GM19455 (cell line): ENCODE measurements at regions not wholly inside any gene's neighbourhood (a gene's known extent, or its start where the extent isn't known, plus 50 kb on each side); places are given as distances from the start of the nearest gene placed in this dataset.
A peak's percentile ranks its signal among the peaks of the same experiment; 100 is the strongest.
"Not testable (repeated sequence)": the region's sequence is repeated elsewhere in the genome, so short reads cannot be mapped to it uniquely, and the experiment has no call there.

ENCODE experiments used
- ATAC-seq: cut with Tn5 transposase; IDR thresholded peaks from one replicate; pipeline ENCODE4 v1.9.1; 2021; ENCODE audit not compliant: unreplicated experiment

DNA sequence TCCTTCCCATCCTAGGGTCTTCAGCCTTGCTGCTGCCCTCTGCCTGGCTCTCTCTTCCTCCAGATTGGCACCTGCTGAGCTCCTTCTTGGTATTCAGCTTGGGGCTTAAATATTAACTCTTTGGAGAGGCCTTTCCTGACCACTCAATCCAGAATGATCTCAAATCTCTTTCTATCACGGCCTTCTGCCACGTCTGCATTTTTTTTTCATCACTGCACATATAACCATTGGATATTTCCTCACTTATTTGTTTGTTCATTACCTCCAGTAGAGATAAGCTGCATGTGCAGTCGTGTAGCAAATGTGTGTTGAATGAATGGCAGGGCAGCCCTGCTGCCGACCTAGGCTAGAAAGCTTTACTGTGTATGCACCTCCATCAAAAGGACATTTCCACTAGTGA is 51.6 kb upstream of the MPP7 start:
- no peak for ATAC-seq

DNA sequence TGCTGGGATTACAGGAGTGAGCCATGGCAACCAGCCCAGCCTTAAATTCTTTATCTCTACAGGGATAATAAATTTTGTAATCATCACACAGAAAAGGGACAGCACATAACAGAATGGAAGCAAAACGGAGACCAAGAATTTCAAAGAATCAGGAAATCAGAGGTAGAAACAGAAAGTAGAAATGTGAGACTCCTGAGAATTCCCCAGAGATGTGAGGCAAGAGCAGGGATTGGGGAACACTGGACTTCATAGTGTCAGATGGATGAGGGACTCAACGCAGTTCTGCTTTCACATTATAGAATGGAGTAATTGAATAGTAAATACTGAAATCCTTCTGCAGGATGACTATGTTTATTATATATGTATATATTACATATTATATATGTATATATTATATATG is 52.5 kb upstream of the MPP7 start:
- ATAC-seq: no peak

DNA sequence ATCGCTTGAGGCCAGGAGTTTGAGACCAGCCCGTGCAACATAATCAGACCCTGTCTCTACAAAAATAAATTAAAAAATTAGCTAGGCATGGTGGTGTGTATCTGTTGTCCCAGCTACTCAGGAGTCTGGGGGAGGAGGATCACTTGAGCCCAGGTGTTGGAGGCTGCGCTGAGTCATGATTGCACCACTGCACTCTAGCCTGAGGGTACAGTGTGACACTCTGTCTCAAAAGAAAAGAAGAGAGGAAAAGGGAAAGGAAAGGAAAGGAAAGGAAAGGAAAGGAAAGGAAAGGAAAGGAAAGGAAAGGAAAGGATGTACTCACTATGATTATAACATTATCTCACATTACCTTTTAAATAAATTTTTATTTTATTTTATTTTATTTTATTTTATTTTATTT is 56.5 kb upstream of the MPP7 start:
- no peak for ATAC-seq

DNA sequence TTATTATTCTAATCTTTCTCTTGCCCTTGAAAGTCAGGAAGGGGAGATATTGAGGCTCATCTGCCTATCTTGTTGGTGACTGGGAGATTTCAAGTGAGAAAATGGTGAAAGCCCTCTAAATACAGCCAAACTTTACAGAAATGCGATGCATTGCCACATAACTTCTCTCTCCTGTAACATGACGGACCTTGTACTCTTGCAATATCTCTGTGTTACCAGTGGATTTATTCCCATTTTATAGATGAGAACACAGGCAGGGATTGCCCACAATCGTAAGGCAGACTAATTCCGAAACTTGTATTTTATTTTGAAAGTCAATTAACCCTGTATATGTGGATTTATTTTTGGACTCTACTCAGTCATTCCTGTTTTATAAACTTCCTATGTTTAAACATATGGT is 57.3 kb upstream of the MPP7 start:
- ATAC-seq: no peak

DNA sequence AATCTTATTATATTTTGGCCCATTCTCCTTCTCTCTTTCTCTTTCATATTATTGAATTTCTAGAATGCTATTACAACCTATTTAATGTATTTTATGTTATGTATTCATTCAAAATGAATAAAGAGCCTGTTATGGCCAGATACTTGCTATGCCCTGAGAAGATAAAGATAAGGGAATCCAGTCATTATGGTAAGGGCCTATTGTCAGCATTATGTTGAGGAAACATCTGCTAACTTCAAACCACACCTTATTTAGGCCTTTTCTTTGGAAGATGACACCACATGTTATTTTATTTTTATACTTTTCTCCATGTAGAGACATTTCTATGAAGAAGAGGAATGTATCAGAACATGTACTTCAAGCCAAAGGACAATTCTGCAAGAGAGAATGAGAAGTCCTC is 60.5 kb upstream of the MPP7 start:
- no peak for ATAC-seq

DNA sequence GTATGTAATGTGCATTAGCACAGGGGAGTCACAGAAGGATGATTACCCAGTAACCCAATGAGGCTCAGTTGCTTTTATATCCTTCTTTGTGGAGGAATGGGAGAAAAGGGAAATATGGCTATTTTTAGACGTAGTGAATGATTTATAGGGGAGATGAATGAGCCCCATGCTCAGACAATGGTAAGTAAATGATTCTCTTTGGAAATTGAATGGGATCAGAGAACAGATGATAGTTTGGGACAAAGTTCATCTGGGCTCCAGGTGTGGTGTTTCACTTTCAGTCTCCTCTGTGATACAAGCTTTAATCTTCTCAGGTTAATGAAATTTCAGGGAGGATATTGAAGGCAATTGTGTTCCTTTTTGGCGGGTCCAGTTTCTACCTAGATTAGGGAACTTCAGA is 63.0 kb upstream of the MPP7 start:
- ATAC-seq: no peak

DNA sequence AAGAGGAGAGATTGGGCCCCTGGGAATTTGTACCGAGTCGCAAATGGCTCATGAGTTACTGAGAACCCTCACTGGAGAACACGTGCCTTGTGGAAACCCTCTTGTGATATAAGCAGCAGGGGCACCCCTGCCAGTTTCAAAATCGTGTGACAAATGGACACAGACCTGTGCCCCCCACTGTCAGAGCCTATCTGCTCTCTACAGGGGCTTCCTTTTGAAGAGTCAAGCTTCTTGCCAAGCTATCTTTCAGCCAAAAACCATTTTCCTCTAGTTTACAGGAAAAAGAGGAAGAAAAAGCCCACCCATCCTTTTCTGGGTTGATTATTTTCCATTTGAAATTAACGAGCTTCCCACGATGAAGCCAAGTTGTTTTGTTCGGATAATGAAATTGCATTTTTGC is 64.1 kb upstream of the MPP7 start:
- ATAC-seq: no peak

DNA sequence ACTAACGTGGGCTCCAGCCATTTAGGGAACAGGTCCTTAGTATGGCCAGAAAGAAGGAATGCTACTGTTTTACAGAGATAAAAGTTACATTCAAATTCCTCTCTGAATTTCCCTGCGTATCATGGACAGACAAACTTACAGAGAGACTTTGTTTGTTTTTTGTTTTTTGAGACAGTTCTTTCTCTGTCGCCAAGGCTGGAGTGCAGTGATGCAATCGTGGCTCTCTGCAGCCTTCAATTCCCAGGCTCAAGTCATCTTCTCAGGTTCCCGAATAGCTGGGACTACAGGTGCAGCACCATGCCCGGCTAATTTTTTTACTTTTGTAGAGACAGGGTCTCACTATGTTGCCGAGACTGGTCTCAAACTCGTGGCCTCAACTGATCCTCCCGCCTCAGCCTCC is 64.5 kb upstream of the MPP7 start:
- no peak for ATAC-seq

DNA sequence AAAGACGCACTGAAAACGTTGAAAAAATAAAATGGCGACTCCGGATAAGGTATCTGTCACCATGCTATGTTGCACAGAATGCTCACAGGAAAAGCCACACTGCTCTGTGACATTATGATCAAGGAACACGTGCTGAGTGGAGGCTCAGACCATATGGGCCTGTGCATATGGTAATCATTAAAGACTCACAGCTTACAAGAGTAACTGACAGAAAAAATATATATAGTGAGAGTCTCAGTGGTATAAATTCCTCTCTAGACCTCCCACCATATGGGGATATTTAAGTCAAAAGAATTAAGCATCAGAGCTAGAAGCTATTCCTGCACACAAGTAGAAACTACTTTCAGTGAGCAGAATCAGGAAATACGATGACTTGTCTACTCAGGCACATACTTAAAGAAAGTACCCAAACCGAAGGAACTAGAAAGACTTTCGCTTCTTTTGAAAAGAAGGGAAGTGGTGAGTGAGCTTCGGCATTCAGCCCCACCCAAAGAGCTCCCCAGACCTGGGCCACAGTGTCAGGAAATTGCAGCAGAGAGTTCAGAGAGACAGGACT is 65.1 kb upstream of the MPP7 start:
- peak; percentile 94 for ATAC-seq

DNA sequence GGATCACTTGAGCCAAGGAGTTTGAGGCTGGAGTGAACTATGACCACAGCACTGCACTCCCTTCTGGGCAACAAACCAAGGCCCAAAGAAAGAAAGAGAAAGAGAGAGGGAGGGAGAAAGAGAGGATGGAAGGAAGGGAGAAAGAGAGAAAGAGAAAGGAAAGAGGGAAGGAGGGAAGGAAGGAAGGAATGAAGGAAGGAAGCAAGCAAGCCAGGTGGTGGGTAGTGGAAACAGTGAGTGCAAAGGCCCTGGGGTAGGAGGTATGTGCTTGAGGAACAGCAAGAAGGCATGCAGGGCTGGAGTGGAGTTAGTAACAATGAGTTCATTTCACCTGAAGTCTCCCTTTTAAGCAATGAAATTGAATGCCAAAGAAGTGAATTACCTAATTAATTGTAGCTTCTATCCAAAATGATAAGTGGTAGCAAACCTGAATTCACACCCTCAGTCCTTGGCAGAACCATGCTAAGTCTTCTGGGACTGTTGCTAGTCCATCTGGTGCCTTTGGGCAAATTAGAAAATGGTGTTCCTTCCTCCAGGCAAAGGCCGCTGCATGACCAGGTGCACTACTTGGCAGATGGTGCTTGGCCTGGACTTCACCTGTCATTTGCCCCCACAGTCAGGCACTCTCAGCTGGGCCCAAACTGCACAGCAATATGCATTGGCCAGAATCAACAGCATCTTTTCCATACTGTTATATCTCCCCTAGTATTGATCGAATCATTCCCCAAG is 67.4 kb upstream of the MPP7 start:
- no peak for ATAC-seq

DNA sequence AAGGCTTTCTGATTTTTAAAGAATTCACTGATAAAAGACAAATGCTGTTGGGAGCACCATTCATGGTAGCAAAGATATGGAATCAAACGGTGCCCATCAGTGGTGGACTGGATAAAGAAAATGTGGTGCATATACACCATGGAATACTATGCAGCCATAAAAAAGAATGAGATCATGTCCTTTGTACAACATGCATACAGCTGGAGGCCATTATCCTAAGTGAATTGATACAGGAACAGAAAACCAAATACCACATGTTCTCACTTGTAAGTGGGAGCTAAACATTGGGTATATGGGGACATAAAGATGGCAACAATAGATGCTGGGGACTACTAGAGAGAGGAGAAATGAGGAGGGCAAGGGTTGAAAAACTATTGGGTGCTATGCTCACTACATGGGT is 68.8 kb upstream of the MPP7 start:
- not testable (repeated sequence) for ATAC-seq

DNA sequence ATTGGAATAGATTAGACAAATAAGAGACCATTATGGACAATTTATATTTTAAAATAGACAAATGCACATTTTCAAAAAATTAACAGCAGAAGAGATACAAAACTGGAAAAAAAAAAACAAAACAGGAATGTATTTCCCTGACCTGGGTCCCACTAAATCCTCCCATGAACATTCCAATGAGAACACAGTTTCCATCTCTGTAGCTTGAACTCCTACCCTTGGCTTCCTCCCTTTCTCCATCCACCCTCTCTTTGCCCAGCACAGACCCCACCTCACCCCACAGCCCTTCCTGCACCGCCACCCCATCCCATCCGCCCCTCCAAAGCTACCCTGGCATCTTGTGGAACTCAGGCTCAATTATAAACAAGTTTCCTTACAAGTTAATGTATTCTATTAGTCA is 71.2 kb upstream of the MPP7 start:
- no peak for ATAC-seq

DNA sequence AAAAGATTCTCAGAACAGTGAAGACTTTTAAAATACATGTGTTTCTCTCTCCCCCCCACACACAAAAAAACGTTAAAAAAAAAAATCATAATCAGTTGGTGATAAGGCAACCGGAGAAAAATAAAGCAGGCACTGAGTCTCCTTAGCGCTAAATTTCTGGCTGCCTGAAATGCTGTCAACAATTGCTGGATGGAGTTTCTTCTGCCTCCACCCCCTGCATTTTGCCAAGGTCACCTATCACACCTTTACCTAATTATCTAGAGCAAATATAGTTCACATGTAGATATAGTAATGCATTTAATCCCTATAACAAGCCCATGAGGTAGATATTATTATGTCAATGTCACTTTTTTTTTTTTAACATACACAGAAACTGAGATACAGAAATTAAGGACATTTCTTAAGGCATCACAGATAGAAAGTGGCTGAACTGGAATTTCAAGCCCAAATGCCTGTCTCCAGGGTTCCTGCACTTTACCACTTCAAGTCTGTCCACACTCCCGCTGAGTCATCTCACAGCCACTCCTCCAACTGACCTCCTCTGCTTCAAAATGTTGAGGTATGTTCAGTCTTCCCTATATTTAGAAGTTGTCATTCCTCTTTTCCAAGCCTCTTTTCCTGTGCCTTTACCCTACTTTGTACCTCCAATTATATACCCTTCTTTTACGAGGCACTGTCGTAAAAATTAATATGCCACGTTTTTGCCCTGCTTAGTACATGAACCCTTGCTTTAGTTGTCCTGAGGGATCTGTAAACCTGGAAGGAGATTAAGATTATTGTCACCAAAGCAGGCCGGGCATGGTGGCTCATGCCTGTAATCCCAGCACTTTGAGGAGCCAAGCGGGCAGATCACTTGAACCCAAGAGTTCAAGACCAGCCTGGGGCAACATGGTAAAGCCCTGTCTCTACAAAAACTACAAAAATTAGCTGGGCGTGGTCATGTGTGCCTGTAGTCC is 72.8 kb upstream of the MPP7 start:
- ATAC-seq: no peak

DNA sequence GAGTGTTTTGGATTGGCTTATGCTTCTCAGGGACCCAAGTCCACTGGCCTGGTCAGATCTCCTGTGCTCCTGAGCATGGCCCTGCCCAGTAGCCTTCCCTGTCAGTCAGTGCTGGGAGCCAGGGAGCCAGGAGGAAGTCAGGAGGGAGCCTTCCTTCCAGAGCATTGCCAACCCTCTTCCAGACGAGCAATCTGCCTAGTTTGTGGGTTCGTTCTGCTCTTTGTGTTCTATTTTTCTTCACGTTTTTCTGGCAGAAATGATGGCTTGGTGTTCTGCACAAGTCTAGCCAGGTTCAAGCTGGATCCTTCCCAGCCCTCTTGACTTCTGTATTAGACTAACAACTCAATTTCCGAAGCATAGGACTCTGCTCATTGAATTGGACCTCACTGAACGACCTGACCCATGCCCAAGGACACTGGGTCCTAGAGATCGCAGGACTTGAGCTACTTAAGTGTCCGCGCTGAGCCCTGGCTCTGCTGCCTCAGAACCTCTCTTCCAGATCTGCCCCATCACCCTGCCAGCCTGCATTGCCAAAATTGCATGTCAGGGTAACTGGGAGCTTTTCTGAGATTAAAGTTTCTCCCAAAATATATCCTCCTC is 76.2 kb upstream of the MPP7 start:
- no peak for ATAC-seq

DNA sequence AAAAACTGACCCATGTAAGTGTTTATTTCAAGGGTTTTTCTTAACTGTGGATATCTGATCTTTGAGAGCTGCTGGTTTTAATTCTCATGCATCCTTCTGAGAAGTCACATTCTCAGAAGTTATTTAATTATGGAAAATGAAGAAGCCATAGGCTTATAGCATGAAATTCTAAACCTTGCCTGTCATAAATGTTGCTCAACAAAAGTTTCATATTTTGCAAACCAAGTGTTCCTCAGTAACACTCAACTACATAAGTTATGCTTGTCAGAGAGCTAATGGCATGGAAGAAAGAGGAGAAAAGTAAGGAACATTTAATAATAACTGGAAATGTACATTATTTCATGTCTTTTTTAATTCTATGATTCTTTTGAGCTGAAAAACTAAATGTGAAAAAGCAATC is 78.6 kb upstream of the MPP7 start:
- ATAC-seq: no peak

DNA sequence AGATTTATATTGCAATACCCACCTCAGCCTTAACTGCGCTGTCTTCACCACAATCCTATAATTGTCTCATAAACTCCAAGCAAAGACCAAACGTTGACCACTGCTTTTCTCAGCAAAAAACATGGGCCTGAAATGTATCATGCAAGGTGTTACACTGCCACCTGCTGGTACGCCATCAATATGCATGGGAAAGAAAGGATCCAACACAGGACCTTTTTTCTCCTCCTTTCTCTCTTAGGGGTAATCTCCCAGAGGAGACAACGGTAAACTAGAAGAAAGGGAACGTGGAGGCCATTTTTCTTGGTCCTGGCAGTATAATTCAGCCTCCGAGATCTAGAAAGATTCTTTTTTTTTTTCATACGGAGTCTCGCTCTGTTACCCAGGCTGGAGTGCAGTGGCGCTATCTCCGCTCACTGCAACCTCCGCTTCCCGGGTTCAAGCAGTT is 79.1 kb upstream of the MPP7 start:
- ATAC-seq: peak; percentile 82

DNA sequence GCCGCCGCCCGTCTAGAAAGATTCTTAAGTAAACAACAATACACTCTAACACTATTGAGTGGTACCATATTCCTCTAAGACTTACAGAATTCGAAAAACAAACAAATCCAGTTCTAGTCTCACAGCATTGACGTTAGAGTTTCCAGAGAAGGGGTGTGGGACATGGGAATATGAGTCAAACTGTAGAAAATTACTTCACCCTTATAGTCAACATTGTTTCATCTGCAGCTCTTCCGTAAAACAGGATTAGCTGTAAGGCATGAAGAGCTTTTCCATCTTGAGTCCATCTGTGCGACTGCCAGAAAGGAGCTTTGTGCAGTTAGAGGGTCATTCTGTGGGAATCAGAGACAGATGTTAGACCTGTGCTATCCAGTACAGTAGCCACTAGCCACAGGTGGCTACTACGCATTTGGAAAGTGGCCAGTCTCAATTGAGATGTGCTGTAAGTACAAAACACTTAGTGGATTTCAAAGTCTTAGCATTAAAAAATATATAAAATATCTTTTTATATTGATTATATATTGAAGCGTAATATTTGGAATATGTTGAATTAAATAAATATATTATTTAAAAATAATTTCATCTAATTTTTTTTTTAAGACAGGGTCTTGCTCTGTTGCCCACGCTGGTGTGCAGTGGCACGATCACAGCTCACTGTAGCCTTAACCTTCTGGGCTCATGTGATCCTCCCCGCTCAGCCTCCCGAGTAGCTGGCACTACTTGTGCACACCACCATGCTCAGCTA is 79.8 kb upstream of the MPP7 start:
- no peak for ATAC-seq

DNA sequence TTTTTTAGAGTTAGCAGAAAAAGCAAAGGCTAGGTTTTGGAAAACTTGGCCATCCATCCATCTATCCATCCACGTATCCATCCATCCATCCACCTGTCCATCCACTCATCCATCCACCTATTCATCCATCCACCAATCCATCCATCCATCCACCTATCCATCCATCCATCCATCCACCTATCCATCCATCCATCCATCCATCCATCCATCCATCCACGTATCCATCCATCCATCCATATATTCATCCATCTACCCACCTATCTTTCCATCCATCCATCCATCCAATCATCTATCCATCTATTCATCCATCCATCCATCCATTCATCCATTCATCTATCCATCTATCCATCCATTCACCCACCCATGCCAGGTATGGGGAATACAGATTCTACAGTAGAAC is 81.7 kb upstream of the MPP7 start:
- no peak for ATAC-seq

DNA sequence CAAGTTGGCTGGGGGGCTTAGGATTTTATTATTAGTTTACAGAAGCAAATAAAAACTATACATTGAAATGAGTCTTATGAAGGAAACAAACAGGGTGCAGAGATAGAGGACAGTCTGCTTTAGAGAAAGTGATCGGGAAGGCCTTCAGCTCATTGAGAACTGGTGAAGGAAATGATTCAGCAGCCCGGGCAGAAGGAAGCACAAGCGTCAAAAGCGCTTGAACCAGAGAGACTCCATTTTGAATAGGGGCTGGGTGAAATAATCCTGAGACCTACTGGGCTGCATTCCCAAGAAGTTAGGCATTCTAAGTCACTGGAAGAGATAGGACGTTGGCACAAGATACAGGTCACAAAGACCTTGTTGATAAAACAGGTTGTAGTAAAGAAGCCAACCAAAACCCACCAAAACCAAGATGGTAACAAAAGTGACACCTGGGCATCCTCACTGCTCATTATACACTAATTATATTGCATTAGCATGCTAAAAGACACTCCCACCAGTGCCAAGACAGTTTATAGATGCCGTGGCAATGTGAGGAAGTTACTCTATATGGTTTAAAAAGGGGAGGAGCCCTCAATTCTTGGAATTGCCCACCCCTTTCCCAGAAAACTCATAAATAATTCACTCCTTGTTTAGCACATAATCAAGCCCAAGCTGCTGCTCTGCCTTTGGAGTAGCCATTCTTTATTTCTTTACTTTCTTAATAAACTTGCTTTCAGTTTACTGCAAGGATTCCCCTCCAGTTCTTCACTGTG is 83.1 kb upstream of the MPP7 start:
- no peak for ATAC-seq

DNA sequence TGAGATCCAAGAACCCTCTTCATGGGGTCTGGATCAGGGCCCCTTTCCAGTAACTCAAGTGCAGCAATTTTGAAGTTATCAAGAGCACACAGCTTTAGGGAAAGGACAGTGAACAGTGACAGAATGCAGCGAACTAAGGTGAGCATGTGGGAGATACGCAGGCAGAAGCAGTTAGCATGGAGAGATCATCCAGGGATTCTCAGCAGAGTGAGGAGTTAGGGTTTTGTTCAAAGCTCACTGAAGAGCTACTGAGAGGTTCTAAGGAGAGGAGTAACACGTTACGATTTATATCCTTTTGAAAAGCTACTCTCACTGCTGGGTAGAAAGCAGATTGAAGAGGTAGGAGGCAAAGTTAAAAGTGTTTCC is 83.6 kb upstream of the MPP7 start:
- no peak for ATAC-seq
